ENCODE measurements at regions not wholly inside any gene's neighbourhood (a gene's known extent, or its start where the extent isn't known, plus 50 kb on each side); places are given as distances from the start of the nearest gene placed in this dataset.

DNA sequence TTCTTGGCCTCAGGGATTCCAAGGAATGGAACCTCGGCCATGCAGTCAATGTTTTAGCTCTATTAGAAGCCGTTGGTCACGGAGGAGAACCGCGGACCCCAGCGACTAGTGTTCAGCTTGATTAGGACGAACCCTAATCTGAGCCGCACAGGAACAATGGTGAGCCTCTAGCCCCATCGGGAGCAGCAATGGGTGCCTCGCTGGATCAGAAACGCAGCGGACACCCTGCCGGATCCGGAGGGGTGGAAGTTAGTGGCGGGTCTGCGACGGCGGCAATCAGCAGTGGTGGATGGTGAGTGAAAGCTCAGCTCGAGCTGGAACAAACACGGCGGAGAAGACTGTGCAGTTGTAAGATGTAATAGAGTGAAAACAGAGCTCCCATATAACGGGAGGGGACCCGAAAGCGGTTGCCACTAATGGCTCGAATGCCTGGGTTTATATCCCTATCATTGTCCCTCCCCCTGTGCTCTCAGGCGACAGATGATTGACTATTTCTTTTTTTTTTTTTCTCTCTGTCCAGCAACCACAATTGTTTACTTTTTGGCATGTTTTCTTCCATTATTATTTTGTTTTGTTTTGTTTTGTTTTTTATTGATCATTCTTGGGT, 127.7 kb downstream of the ZNF664 start:
- peaks cover 5% of the 10 kb centered on the region for H3K4me1 ChIP-seq
- TF ChIP-seq, protein P1, sequence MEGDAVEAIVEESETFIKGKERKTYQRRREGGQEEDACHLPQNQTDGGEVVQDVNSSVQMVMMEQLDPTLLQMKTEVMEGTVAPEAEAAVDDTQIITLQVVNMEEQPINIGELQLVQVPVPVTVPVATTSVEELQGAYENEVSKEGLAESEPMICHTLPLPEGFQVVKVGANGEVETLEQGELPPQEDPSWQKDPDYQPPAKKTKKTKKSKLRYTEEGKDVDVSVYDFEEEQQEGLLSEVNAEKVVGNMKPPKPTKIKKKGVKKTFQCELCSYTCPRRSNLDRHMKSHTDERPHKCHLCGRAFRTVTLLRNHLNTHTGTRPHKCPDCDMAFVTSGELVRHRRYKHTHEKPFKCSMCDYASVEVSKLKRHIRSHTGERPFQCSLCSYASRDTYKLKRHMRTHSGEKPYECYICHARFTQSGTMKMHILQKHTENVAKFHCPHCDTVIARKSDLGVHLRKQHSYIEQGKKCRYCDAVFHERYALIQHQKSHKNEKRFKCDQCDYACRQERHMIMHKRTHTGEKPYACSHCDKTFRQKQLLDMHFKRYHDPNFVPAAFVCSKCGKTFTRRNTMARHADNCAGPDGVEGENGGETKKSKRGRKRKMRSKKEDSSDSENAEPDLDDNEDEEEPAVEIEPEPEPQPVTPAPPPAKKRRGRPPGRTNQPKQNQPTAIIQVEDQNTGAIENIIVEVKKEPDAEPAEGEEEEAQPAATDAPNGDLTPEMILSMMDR (IDR thresholded peaks at IDR 0.05): no peak
- no peak for TF ChIP-seq POLR2AphosphoS5 (IDR thresholded peaks at IDR 0.05; ENCODE audit: insufficient read depth in 1 of 2, low read depth in 1 of 2)
- no peak for TF ChIP-seq POLR2A (IDR thresholded peaks at IDR 0.05)
- H3K9me3 ChIP-seq: no peaks in the 10 kb centered on the region
- H3K4me3 ChIP-seq: no peak overlapping the region
- H3K27ac ChIP-seq: no peak overlapping the region
- intact Hi-C loops (cut with DNase I): no loop called here
- no peaks in the 10 kb centered on the region for H3K36me3 ChIP-seq
- no peak for DNase-seq (ENCODE audit: extremely low spot score in 2 of 2)
- no peaks in the 10 kb centered on the region for H3K27me3 ChIP-seq

DNA sequence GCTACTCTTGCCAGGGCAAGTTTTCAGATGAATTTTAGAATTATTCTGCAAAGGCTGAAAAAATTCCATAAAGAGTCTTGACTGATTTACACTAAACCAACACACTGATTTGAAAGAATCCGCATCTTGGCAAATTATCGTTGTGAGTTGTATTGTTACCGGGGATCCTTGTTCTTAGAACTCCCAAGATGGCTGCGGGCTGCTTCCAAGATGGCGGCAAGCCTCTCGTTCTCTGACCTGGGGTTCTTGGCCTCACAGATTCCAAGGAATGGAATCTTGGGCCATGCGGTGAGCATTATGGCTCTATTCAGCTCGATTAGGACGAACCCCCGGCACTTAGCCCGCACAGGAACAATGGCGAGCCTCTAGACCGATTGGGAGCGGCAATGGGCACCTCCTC, 132.5 kb downstream of the ZNF664 start:
- intact Hi-C loops (cut with DNase I): no loop called here
- no peak overlapping the region for H3K27ac ChIP-seq
- no peaks in the 10 kb centered on the region for H3K36me3 ChIP-seq
- H3K4me1 ChIP-seq: no peaks in the 10 kb centered on the region
- H3K4me3 ChIP-seq: no peak overlapping the region
- TF ChIP-seq POLR2A (IDR thresholded peaks at IDR 0.05) (no peak), POLR2AphosphoS5 (IDR thresholded peaks at IDR 0.05; ENCODE audit: insufficient read depth in 1 of 2, low read depth in 1 of 2) (no peak)
- TF ChIP-seq, protein P1 (IDR thresholded peaks at IDR 0.05): no peak
- no peaks in the 10 kb centered on the region for H3K9me3 ChIP-seq
- no peak for DNase-seq (ENCODE audit: extremely low spot score in 2 of 2)
- H3K27me3 ChIP-seq: no peaks in the 10 kb centered on the region

DNA sequence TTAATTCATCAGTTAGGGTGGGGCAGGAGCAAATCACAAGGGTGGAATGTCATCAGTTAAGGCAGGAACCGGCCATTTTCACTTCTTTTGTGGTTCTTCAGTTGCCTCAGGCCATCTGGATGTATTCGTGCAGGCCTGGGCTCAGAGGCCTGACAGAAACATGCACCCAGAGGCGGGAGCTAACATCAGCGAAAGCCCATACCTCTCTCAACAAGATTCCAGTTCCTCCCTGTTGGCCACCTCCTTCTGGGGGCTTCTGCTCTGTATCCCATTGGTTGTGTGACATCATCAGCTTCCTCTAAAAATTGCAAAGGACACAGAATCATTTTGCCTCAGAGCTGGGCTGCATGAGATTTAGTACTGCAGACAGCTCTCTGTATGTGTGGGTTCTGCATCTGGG, 134.3 kb downstream of the ZNF664 start:
- no peak overlapping the region for H3K27ac ChIP-seq
- no peak overlapping the region for H3K4me3 ChIP-seq
- intact Hi-C loops (cut with DNase I): no loop called here
- H3K27me3 ChIP-seq: no peaks in the 10 kb centered on the region
- no peaks in the 10 kb centered on the region for H3K36me3 ChIP-seq
- no peak for TF ChIP-seq POLR2AphosphoS5 (IDR thresholded peaks at IDR 0.05; ENCODE audit: insufficient read depth in 1 of 2, low read depth in 1 of 2)
- TF ChIP-seq POLR2A (IDR thresholded peaks at IDR 0.05): no peak
- TF ChIP-seq, protein P1 (IDR thresholded peaks at IDR 0.05): no peak
- DNase-seq (ENCODE audit: extremely low spot score in 2 of 2): no peak
- no peaks in the 10 kb centered on the region for H3K4me1 ChIP-seq
- H3K9me3 ChIP-seq: no peaks in the 10 kb centered on the region

DNA sequence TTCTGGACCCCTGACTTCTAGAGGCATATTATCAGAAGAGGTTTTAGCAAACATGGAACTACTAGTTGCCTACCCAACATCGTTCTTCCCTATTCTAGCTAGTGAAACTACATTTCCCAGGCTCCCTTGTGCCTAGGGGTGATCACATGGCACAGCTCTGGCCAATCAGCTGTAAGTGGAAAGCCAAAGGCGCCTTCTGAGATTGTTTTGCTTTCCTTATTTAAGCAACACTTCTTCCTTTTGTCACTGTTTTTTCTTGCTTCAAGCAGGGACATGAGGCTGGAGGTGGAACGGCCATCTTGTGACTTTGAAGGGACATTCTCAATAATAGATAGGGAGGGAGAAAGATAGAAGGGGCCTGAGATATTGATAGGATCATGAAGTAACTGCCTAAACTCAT, 136.7 kb downstream of the ZNF664 start:
- no peak for DNase-seq (ENCODE audit: extremely low spot score in 2 of 2)
- intact Hi-C loops (cut with DNase I): no loop called here
- no peaks in the 10 kb centered on the region for H3K36me3 ChIP-seq

DNA sequence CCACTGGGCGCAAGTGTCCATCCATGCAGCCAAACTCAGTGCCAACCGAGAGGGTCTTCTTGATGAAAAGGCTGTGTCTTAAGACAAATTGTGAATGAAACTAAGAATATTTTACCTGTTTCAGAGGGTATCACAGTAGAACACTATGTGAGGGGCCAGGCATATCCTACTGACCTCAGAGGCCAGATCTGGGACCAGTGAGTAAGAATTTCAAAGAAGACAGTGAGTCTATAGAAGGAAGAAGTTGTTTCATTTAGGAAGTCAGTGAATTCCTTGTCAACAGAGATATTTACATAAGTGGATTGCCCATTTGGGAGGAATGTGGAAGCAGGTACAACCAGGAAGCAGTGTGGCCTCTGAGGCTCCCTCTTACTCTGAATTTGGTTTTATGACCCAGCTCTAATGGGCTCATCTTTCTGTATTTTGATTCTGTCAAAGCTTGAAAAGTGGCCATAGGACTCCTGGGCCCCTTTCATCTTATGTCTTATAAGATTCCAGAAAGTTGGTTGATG, 137.4 kb downstream of the ZNF664 start:
- H3K27ac ChIP-seq: no peak overlapping the region
- H3K4me1 ChIP-seq: no peaks in the 10 kb centered on the region
- H3K9me3 ChIP-seq: peaks cover 8% of the 10 kb centered on the region
- intact Hi-C loops (cut with DNase I): no loop called here
- no peaks in the 10 kb centered on the region for H3K36me3 ChIP-seq
- DNase-seq (ENCODE audit: extremely low spot score in 2 of 2): no peak
- H3K27me3 ChIP-seq: no peaks in the 10 kb centered on the region
- H3K4me3 ChIP-seq: no peak overlapping the region
- TF ChIP-seq POLR2A (IDR thresholded peaks at IDR 0.05) (no peak), POLR2AphosphoS5 (IDR thresholded peaks at IDR 0.05; ENCODE audit: insufficient read depth in 1 of 2, low read depth in 1 of 2) (no peak)
- TF ChIP-seq, protein P1 (IDR thresholded peaks at IDR 0.05): no peak

More for the DNA sequence above, 136.7 kb downstream of the ZNF664 start:
- Histone ChIP-seq H3K27ac (no peak overlapping the region), H3K4me1 (no peaks in the 10 kb centered on the region), H3K27me3 (no peaks in the 10 kb centered on the region), H3K4me3 (no peak overlapping the region), H3K9me3 (peaks cover 8% of the 10 kb centered on the region)
- TF ChIP-seq, protein P1 (IDR thresholded peaks at IDR 0.05): no peak
- TF ChIP-seq POLR2A (IDR thresholded peaks at IDR 0.05) (no peak), POLR2AphosphoS5 (IDR thresholded peaks at IDR 0.05; ENCODE audit: insufficient read depth in 1 of 2, low read depth in 1 of 2) (no peak)
